ENCODE measurements at regions not wholly inside any gene's neighbourhood (a gene's known extent, or its start where the extent isn't known, plus 50 kb on each side); places are given as distances from the start of the nearest gene placed in this dataset.

DNA sequence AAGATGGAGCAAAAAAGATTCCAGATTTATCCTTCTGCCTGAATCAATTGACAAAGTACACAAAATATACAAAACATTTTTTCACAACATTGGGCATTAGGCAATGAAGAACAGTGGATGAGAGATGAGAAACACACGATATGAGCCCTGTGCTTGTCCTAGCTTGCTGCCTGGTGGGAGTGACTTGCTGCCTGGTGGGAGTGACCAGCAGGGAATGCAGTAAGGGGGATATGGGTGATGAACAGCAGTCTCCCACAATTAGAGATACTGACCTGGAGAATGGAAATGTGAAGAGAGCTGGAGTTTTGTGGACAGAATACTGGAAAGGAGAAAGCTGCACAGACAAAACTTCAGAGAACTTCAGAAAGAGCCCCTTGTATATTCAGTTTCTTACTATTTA is 629.4 kb upstream of the FRG1 start:
- no peak for DNase-seq
- intact Hi-C loops (cut with DNase I, micrococcal nuclease): no loop called here
- peaks cover 0 to 16% of the 10 kb centered on the region in 2 experiments for H3K9me3 ChIP-seq (ENCODE audit: control insufficient read depth in 1 of 2, insufficient read depth in 1 of 2, low read length in 2 of 2)
- no peak for ATAC-seq (ENCODE audit: poor library complexity)
- no peak overlapping the region for H3K27ac ChIP-seq (ENCODE audit: low read depth in 1 of 2, low read length in 2 of 2)
- H3K36me3 ChIP-seq (ENCODE audit: insufficient read depth, low read length): no peaks in the 10 kb centered on the region
- H3K4me1 Mint-ChIP-seq (ENCODE audit: low read depth): no peaks in the 10 kb centered on the region
- TF ChIP-seq, protein P1, sequence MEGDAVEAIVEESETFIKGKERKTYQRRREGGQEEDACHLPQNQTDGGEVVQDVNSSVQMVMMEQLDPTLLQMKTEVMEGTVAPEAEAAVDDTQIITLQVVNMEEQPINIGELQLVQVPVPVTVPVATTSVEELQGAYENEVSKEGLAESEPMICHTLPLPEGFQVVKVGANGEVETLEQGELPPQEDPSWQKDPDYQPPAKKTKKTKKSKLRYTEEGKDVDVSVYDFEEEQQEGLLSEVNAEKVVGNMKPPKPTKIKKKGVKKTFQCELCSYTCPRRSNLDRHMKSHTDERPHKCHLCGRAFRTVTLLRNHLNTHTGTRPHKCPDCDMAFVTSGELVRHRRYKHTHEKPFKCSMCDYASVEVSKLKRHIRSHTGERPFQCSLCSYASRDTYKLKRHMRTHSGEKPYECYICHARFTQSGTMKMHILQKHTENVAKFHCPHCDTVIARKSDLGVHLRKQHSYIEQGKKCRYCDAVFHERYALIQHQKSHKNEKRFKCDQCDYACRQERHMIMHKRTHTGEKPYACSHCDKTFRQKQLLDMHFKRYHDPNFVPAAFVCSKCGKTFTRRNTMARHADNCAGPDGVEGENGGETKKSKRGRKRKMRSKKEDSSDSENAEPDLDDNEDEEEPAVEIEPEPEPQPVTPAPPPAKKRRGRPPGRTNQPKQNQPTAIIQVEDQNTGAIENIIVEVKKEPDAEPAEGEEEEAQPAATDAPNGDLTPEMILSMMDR (IDR thresholded peaks at IDR 0.05): no peak
- H3K4me3 ChIP-seq (ENCODE audit: low read length): no peak overlapping the region
- H3K4me3 Mint-ChIP-seq: no peak overlapping the region
- no peaks in the 10 kb centered on the region for H3K27me3 Mint-ChIP-seq
- CTCF ChIA-PET: interaction anchor here (0.9 kb wide), 1 partner anchor 99 kb away, joined by 3 read pairs; no protein-coding TSS in a partner anchor
- no peak overlapping the region for H3K27ac Mint-ChIP-seq
- no peaks in the 10 kb centered on the region for H3K36me3 Mint-ChIP-seq (ENCODE audit: low read depth)
- no peaks in the 10 kb centered on the region for H3K4me1 ChIP-seq (ENCODE audit: insufficient read depth, low read length)
- POLR2A ChIA-PET: no interaction called here
- peaks cover 6% of the 10 kb centered on the region for H3K9me3 Mint-ChIP-seq
- no peaks in the 10 kb centered on the region for H3K27me3 ChIP-seq (ENCODE audit: control insufficient read depth in 1 of 2, insufficient read depth in 2 of 2, low read length in 2 of 2)

DNA sequence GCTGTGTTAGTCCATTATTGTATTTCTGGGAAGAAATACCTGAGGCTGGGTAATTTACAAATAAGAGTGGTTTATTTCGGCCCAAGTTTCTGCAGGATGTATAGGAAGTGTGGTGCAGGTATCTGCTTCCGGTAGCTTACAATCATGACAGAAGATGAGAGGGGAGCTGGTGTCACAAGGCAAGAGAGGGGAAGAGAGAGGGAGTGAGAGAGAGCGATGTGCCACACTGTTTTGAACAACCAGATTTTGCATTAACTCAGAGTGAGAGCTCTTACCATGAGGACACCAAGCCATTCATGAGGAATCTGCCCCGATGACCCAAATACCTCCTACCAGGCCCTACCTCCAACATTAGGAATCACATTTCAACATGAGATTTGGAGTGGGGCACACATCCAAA is 627.6 kb upstream of the FRG1 start:
- intact Hi-C loops (cut with DNase I, micrococcal nuclease): no loop called here
- H3K4me3 Mint-ChIP-seq: no peak overlapping the region
- ChIA-PET CTCF (no interaction called here), POLR2A (no interaction called here)
- H3K27ac ChIP-seq (ENCODE audit: low read depth in 1 of 2, low read length in 2 of 2): no peak overlapping the region
- H3K27me3 ChIP-seq (ENCODE audit: control insufficient read depth in 1 of 2, insufficient read depth in 2 of 2, low read length in 2 of 2): no peaks in the 10 kb centered on the region
- no peak overlapping the region for H3K27ac Mint-ChIP-seq
- DNase-seq (no peak), ATAC-seq (ENCODE audit: poor library complexity) (no peak)
- no peak overlapping the region for H3K4me3 ChIP-seq (ENCODE audit: low read length)
- no peaks in the 10 kb centered on the region for H3K4me1 ChIP-seq (ENCODE audit: insufficient read depth, low read length)
- peaks cover 6% of the 10 kb centered on the region for H3K9me3 Mint-ChIP-seq
- H3K36me3 ChIP-seq (ENCODE audit: insufficient read depth, low read length): no peaks in the 10 kb centered on the region
- no peaks in the 10 kb centered on the region for H3K27me3 Mint-ChIP-seq
- H3K36me3 Mint-ChIP-seq (ENCODE audit: low read depth): no peaks in the 10 kb centered on the region
- H3K9me3 ChIP-seq (ENCODE audit: control insufficient read depth in 1 of 2, insufficient read depth in 1 of 2, low read length in 2 of 2): peaks cover 0 to 11% of the 10 kb centered on the region in 2 experiments
- no peaks in the 10 kb centered on the region for H3K4me1 Mint-ChIP-seq (ENCODE audit: low read depth)
- TF ChIP-seq, protein P1 (IDR thresholded peaks at IDR 0.05): no peak

DNA sequence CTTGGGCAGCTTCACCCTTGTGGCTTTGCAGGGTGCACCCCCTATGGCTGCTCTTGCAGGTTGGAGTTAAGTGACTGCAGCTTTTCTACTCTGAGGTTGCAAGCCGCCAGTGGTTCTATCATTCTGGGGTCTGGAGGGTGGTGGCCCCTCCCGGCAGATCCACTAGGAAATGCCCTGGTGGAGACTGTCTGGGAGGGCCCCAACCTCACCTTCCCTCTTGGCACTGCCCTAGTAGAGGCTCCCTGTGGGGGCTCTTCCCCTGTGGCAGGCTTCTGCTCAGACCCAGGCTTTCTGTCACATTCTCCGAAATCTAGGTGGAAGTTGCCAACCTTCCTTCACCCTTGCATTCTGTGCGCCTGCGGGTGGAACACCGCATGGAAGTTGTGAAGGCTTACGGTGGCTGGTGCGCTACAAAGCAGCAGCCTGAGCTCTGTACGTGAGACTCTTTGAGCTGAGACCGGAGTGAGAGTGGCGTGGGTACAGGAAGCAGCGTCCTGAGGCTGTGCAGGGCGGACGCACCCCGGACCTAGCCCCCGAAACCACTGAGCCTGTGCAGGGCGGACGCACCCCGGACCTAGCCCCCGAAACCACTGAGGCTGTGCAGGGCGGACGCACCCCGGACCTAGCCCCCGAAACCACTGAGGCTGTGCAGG is 626.7 kb upstream of the FRG1 start:
- DNase-seq (no peak), ATAC-seq (ENCODE audit: poor library complexity) (no peak)
- no peak overlapping the region for H3K27ac Mint-ChIP-seq
- H3K9me3 Mint-ChIP-seq: peaks cover 8% of the 10 kb centered on the region
- TF ChIP-seq, protein P1 (IDR thresholded peaks at IDR 0.05): no peak
- intact Hi-C loops (cut with DNase I, micrococcal nuclease): no loop called here
- no peaks in the 10 kb centered on the region for H3K4me1 ChIP-seq (ENCODE audit: insufficient read depth, low read length)
- H3K36me3 ChIP-seq (ENCODE audit: insufficient read depth, low read length): no peaks in the 10 kb centered on the region
- ChIA-PET CTCF (no interaction called here), POLR2A (no interaction called here)
- peaks cover 0 to 11% of the 10 kb centered on the region in 2 experiments for H3K9me3 ChIP-seq (ENCODE audit: control insufficient read depth in 1 of 2, insufficient read depth in 1 of 2, low read length in 2 of 2)
- H3K36me3 Mint-ChIP-seq (ENCODE audit: low read depth): no peaks in the 10 kb centered on the region
- no peak overlapping the region for H3K4me3 ChIP-seq (ENCODE audit: low read length)
- no peak overlapping the region for H3K4me3 Mint-ChIP-seq
- no peaks in the 10 kb centered on the region for H3K27me3 Mint-ChIP-seq
- no peaks in the 10 kb centered on the region for H3K27me3 ChIP-seq (ENCODE audit: control insufficient read depth in 1 of 2, insufficient read depth in 2 of 2, low read length in 2 of 2)
- H3K27ac ChIP-seq (ENCODE audit: low read depth in 1 of 2, low read length in 2 of 2): no peak overlapping the region
- no peaks in the 10 kb centered on the region for H3K4me1 Mint-ChIP-seq (ENCODE audit: low read depth)

All from CD4-positive, alpha-beta T cell (primary cell).